Right lung (tissue), 2 donors: ENCODE measurements at regions not wholly inside any gene's neighbourhood (a gene's known extent, or its start where the extent isn't known, plus 50 kb on each side); places are given as distances from the start of the nearest gene placed in this dataset.

Source experiments
- DNase-seq, 2 donors: peaks; one replicate each; pipeline ENCODE4 v3.0.0-alpha.2; 2013

- DNase-seq = peak; percentile 70 to 79
Observed at GRCh38 chr12:84741692-84742091, 170.9 kb downstream of the SLC6A15 start.

DNA sequence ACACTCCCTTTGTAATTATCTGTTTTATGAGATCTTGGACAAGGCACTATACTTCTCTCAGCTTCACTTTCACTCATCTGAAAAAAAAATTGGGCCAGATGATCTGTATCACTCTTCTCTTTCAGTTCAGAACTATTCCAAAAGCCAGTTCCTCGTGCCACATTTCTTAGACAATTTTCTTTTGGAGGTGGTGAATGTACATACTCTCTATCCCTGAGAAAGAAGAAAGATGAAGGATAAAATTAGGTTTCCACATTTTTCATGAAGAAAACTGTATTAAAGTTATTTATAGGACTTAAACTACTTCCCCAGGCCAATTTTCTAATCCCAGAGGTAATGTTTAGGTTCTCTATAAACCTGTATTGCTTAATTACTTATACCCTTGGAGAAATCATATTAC lies 171.6 kb downstream of the SLC6A15 start:
- no peak for DNase-seq

DNA sequence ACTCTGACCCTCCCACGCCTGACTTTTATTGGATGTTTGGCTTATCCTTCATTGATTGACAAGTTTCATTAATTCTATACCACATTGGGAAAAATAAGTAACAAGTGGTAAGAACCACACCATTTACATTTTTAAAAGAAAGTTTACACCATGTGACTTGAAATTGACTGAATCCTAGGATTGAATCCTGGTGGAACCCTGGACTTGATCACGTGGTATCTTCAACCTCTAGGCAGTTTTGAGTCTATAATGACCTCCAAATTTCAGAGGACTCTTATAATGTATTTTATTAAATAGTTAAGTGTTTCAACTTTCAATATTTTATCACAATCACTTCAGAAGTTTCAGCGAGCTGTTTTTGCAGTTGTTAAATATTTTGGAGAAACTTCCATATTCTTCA lies 172.0 kb downstream of the SLC6A15 start:
- DNase-seq = no peak

DNA sequence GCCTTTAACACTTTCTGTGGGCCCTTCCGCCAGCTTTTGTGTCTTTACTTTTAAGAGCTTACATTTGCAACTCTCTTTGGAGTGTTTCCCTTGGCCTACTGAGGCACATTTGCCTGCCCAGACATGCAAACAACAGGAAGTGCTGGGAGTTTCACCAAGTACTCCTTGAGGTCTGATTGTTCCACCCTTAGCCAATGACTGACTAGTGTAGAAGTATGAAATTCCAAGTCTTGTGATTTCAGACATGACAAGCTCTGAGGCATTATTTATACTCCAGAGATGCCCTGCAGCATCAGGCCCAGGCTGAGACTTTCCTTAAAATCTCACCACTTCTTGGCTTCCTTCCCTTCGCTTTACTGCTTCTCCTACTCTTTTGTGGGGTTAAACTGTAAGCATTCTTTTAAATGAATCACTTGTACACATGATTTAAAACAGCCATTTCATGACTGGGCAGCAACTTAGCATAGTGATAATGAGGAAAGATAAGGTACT lies 174.1 kb downstream of the SLC6A15 start:
- DNase-seq = no peak

DNA sequence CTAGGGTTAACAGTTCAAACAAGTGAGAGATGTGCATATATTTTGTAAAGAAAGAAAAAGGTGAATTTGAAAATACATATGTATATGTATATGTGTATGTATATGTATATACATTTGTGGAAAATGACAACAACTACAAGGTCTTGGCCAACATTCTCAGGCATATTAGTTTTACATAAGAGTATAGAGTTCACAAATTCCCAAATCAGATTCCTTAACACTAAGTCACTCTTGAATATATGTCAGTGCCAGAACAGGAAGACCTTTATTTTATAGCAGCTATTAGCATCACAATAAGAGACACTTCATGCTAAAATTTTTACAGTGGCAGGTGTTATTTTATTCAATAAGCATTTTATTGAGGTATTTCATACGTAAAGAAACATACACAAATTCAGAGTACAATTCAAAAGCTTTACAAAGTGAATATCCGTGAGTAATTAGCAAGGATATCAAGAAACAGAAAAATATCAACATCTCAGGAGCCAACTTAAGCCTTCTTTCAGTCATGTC lies 179.7 kb downstream of the SLC6A15 start:
- no peak for DNase-seq

GRCh38 chr12:84730561-84731162 lies 181.9 kb downstream of the SLC6A15 start:
- no peak for DNase-seq

DNA sequence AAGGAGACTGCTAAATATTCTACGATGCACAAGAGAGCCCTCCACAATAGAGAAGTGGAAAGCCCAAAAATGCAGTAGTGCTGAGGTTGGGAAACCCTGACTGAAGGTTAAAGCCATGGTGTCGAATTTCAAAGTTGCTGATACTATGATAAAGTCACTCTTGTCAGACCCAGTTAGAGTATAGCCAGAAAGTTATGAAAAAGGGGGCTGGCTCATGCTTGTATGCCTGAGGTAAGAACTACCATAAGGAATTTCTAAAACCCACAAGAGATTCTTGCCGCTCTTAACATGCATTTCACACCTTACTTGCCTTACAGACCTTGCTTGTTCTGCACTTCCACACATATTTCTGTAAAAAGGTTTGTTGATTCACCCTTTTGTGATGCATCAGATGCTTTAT lies 184.6 kb downstream of the SLC6A15 start:
- DNase-seq = peak; percentile 32 to 35

GRCh38 chr12:84726780-84727179 lies 185.8 kb downstream of the SLC6A15 start:
- no peak for DNase-seq

DNA sequence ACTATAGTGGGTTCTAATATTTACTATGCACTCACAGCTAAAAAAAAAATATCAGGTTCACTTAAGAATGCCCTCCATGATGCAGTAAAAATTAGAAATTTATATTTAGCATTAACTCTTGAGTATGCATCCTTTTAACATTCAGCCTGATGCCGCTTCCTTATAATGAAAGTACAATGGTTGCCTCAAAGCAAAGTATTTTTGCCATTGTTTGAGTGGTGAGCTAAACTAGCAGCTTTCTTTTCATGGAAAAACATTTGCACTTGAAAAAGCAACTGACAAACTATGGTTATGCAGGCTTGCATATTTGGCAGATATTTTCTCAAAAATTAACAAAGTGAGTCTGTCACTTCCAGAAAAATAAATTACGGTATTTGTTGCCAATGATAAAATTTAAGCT lies 188.6 kb downstream of the SLC6A15 start:
- no peak for DNase-seq

DNA sequence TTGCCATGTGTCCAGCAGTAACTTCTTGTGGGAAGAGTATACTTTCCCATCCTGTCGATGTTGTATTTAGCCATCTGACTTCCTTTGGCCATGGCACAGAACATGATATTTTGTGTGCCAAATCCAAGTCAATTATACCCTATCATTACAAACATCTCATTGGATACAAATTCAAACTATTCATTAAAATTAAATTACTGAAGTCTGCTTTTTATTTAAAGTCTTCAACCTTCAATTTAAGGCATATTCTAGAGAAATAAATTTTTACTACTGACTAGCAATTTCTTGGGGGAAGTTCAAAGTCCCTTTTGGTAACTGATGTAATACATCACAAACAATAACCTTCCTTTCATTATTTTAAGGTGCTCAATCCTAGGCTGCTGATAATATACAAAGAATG lies 192.6 kb downstream of the SLC6A15 start:
- DNase-seq = no peak

GRCh38 chr12:84718906-84719305 lies 193.7 kb downstream of the SLC6A15 start:
- no peak for DNase-seq

DNA sequence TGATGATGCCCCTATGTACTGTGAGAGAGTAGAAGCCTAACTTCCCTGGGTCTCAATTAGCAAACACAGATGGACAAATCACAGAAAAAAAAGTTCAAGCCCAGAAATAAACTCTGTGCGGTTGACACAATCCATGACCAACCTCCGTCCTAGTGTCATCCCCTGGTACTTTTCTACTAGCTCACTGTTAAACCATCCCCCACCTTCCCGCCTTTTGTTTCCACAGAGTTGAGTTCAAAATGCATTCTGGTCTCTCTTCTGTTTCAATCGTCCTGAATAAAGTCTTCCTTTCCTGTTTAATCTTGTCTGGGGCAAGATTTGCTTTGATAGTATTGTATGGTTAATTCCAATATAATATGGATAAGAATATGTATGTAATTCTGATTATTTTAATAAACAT lies 199.9 kb downstream of the SLC6A15 start:
- no peak for DNase-seq

DNA sequence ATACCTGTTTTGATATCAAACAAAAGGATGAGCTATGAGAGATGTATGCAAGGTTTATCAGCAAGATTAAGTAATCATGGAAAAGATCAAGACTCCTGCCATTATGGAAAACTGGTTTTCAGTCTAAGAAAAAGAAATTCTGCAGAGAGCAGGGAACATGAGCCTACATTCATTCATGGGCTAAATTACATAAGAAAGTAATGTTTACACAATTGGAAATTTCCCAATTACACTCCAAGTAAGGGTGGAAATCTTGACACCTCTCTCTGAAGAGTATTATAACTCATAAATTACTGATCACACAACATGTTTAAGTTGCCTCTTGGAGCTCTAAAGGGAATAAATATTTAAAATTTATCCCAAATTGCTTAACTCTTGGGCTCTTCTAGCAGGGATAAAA lies 206.2 kb downstream of the SLC6A15 start:
- no peak for DNase-seq

GRCh38 chr12:84704856-84705255 lies 207.7 kb downstream of the SLC6A15 start:
- no peak for DNase-seq

- no peak for DNase-seq
Observed at GRCh38 chr12:84702001-84702400, 210.6 kb downstream of the SLC6A15 start.

DNA sequence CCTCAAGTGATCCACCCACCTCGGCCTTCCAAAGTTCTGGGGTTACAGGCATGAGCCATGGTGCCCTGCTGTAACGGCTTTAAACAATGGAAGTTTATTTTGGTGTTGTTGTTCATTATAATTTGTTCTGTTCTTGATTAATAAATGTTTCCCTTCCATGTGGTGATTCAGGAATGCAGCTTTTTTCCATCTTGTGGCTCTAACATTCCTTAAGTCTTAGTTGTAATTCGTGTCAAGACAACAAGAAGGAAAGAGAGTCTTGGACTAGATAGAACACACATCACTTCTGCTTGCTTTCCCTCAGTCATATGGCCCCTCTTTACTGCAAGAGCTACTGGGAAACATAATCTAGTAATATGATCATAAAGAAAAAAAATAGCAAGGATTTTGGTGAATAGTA lies 211.6 kb downstream of the SLC6A15 start:
- DNase-seq = no peak

DNA sequence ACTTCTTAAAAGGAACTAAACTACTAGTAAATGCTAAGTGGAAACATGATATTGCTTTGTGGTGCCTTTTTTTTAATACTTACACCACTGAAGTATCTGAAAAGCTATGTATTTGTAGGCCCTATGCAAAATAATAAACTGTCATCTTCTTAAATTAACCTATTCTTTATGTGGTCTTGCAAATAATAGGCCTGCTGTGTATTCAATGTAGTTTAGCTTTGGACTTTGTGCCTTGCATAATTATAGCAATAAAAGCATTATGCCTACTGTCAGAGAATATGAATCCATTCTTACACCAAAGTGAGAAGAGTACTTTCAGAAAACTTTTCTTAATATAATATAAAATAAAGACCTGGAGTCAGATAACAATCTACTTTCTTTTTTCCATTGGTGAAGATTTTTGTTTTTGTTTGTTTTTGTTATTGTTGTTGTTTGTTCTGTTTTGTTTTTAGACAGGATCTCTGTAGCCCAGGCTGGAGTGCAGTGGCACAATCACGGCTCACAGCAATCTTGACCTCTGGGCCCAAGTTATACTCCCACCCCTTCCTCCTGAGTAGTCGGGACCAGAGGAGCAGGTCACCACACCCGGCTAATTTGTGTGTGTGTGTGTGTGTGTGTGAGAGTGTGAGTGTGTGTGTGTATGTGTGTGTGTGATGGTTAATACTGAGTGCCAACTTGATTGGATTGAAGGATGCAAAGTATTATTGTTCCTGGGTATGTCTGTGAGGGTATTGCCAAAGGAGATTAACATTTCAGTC lies 213.8 kb downstream of the SLC6A15 start:
- no peak for DNase-seq

- no peak for DNase-seq
Observed at GRCh38 chr12:84696908-84697540, 215.6 kb downstream of the SLC6A15 start.

DNA sequence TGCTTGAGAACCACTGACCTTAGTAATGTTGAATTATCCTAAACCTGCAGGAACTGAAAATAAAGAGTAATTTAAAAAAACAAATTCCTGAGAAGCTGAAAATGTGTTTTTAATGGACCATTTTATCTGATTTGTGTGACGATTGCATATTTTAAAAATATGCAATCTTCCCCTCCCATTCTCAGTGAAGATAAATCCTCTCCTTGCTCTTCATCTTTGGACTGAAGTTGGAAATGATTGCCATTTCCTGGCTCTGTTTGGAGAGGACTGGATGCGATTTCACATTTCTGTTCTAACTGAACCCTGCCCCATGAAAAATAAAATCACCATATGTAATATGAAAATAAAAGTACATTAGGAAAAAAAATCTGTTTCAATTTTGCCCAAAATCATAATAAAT lies 216.3 kb downstream of the SLC6A15 start:
- DNase-seq = no peak

- no peak for DNase-seq
Observed at GRCh38 chr12:84694116-84694515, 218.5 kb downstream of the SLC6A15 start.

DNA sequence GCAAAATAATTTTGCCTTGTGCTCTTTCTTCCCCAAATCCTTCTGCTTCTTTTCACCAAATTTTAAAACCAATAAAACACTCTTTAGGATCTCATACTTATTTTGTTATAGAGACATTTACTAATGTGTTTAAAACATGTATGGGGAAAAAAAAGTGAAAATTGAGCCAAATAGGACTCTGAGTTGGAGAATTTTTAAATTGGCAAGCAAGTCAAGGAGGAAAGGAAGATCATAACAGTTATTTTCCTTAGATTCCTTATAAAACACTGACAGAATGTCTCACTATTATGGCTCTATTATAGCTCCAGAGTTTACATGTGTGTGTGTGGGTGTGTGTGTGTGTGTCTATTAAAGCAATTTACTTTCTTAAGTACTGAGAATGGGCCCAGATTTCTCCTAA lies 220.5 kb downstream of the SLC6A15 start:
- DNase-seq = no peak

- peak in 1 of 2 donors; percentile 6 for DNase-seq
Observed at GRCh38 chr12:84691266-84691665, 221.3 kb downstream of the SLC6A15 start.

DNA sequence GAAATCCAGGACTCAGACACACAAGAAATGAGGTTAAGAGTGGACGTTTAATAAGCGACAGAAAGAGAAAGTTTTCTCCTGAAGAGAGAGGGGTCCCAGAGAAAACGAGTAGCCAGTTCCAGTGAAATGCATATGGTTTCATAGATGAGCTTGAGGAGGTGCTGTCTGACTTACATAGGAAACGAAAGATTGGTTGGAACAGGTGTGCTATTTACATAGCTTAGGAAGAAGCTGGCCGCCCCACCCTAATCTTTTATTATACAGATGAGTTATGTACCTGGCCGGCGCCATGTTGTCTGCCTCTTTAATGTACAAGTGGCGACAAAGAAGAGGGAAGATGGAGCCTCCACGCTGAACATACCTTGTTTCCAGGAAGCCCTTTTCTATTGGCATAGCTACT lies 223.0 kb downstream of the SLC6A15 start:
- DNase-seq = no peak
